ENCODE measurements at regions not wholly inside any gene's neighbourhood (a gene's known extent, or its start where the extent isn't known, plus 50 kb on each side); places are given as distances from the start of the nearest gene placed in this dataset.
A peak's percentile ranks its signal among the peaks of the same experiment; 100 is the strongest.

- Histone ChIP-seq H3K4me3 (ENCODE audit: low read length) (no peak overlapping the region), H3K9me3 (ENCODE audit: control insufficient read depth, low read length) (no peaks in the 10 kb centered on the region), H3K4me1 (ENCODE audit: control insufficient read depth, insufficient read depth, low read length) (no peaks in the 10 kb centered on the region), H3K27me3 (ENCODE audit: control insufficient read depth, insufficient read depth) (no peaks in the 10 kb centered on the region), H3K27ac (ENCODE audit: low read length) (no peak overlapping the region)
- intact Hi-C loops (cut with DNase I) = no loop called here
- WGBS = 60% methylated on average over 2 of the region's 2 CpGs
- ATAC-seq (no peak), DNase-seq (no peak)
Observed at GRCh38 chr20:11581271-11581670, 336.4 kb upstream of the BTBD3 start.

- WGBS = 28% methylated on average over 2 of the region's 2 CpGs
- intact Hi-C loops (cut with DNase I) = no loop called here
Observed at GRCh38 chr20:11582060-11582459, 335.6 kb upstream of the BTBD3 start.

GRCh38 chr20:11585752-11586352 lies 331.8 kb upstream of the BTBD3 start:
- Histone ChIP-seq H3K27ac (ENCODE audit: low read length) (no peak overlapping the region), H3K9me3 (ENCODE audit: control insufficient read depth, low read length) (no peaks in the 10 kb centered on the region), H3K4me1 (ENCODE audit: control insufficient read depth, insufficient read depth, low read length) (no peaks in the 10 kb centered on the region), H3K4me3 (ENCODE audit: low read length) (no peak overlapping the region), H3K27me3 (ENCODE audit: control insufficient read depth, insufficient read depth) (no peaks in the 10 kb centered on the region)
- DNase-seq = no peak
- intact Hi-C loops (cut with DNase I) = no loop called here
- no peak for ATAC-seq
- 28% methylated on average over 3 of the region's 3 CpGs for WGBS

More at GRCh38 chr20:11582060-11582459, 335.6 kb upstream of the BTBD3 start:
- DNase-seq (no peak), ATAC-seq (no peak)
- no peak overlapping the region for H3K27ac ChIP-seq (ENCODE audit: low read length)
- no peak overlapping the region for H3K4me3 ChIP-seq (ENCODE audit: low read length)
- no peaks in the 10 kb centered on the region for H3K9me3 ChIP-seq (ENCODE audit: control insufficient read depth, low read length)
- H3K27me3 ChIP-seq (ENCODE audit: control insufficient read depth, insufficient read depth) = no peaks in the 10 kb centered on the region
- no peaks in the 10 kb centered on the region for H3K4me1 ChIP-seq (ENCODE audit: control insufficient read depth, insufficient read depth, low read length)

GRCh38 chr20:11588875-11589274 lies 328.8 kb upstream of the BTBD3 start:
- WGBS = 65% methylated on average over 4 of the region's 4 CpGs
- ATAC-seq (no peak), DNase-seq (no peak)
- intact Hi-C loops (cut with DNase I) = no loop called here
- Histone ChIP-seq H3K4me1 (ENCODE audit: control insufficient read depth, insufficient read depth, low read length) (no peaks in the 10 kb centered on the region), H3K27me3 (ENCODE audit: control insufficient read depth, insufficient read depth) (no peaks in the 10 kb centered on the region), H3K27ac (ENCODE audit: low read length) (no peak overlapping the region), H3K9me3 (ENCODE audit: control insufficient read depth, low read length) (no peaks in the 10 kb centered on the region), H3K4me3 (ENCODE audit: low read length) (no peak overlapping the region)

- intact Hi-C loops (cut with DNase I) = no loop called here
- Histone ChIP-seq H3K27me3 (ENCODE audit: control insufficient read depth, insufficient read depth) (no peaks in the 10 kb centered on the region), H3K9me3 (ENCODE audit: control insufficient read depth, low read length) (no peaks in the 10 kb centered on the region), H3K4me1 (ENCODE audit: control insufficient read depth, insufficient read depth, low read length) (no peaks in the 10 kb centered on the region), H3K4me3 (ENCODE audit: low read length) (no peak overlapping the region), H3K27ac (ENCODE audit: low read length) (no peak overlapping the region)
- ATAC-seq (no peak), DNase-seq (no peak)
Observed at GRCh38 chr20:11591965-11592364, 325.7 kb upstream of the BTBD3 start.

GRCh38 chr20:11604339-11604738 lies 313.4 kb upstream of the BTBD3 start:
- Histone ChIP-seq H3K4me1 (ENCODE audit: control insufficient read depth, insufficient read depth, low read length) (no peaks in the 10 kb centered on the region), H3K4me3 (ENCODE audit: low read length) (no peak overlapping the region), H3K9me3 (ENCODE audit: control insufficient read depth, low read length) (no peaks in the 10 kb centered on the region), H3K27me3 (ENCODE audit: control insufficient read depth, insufficient read depth) (no peaks in the 10 kb centered on the region), H3K27ac (ENCODE audit: low read length) (no peak overlapping the region)
- ATAC-seq (no peak), DNase-seq (no peak)
- 85% methylated on average over 1 of the region's 1 CpG for WGBS
- intact Hi-C loops (cut with DNase I) = no loop called here

- Histone ChIP-seq H3K4me3 (ENCODE audit: low read length) (no peak overlapping the region), H3K9me3 (ENCODE audit: control insufficient read depth, low read length) (no peaks in the 10 kb centered on the region), H3K27ac (ENCODE audit: low read length) (no peak overlapping the region), H3K4me1 (ENCODE audit: control insufficient read depth, insufficient read depth, low read length) (no peaks in the 10 kb centered on the region), H3K27me3 (ENCODE audit: control insufficient read depth, insufficient read depth) (no peaks in the 10 kb centered on the region)
- intact Hi-C loops (cut with DNase I) = no loop called here
- 93% methylated on average over 5 of the region's 5 CpGs for WGBS
- ATAC-seq = no peak
- DNase-seq = no peak
Observed at GRCh38 chr20:11607047-11607446, 310.6 kb upstream of the BTBD3 start.

GRCh38 chr20:11608736-11609135 lies 309.0 kb upstream of the BTBD3 start:
- H3K27ac ChIP-seq (ENCODE audit: low read length) = no peak overlapping the region
- ATAC-seq (no peak), DNase-seq (peak in 1 of 3 donors; percentile 13)
- H3K9me3 ChIP-seq (ENCODE audit: control insufficient read depth, low read length) = no peaks in the 10 kb centered on the region
- H3K4me3 ChIP-seq (ENCODE audit: low read length) = no peak overlapping the region
- 93% methylated on average over 23 of the region's 23 CpGs for WGBS
- no peaks in the 10 kb centered on the region for H3K4me1 ChIP-seq (ENCODE audit: control insufficient read depth, insufficient read depth, low read length)
- intact Hi-C loops (cut with DNase I) = no loop called here
- H3K27me3 ChIP-seq (ENCODE audit: control insufficient read depth, insufficient read depth) = no peaks in the 10 kb centered on the region

GRCh38 chr20:11624704-11625103 lies 293.0 kb upstream of the BTBD3 start:
- DNase-seq = no peak
- 84% methylated on average over 3 of the region's 3 CpGs for WGBS
- H3K4me3 ChIP-seq (ENCODE audit: low read length) = no peak overlapping the region
- no peak for ATAC-seq
- intact Hi-C loops (cut with DNase I) = no loop called here
- no peaks in the 10 kb centered on the region for H3K4me1 ChIP-seq (ENCODE audit: control insufficient read depth, insufficient read depth, low read length)
- H3K9me3 ChIP-seq (ENCODE audit: control insufficient read depth, low read length) = no peaks in the 10 kb centered on the region
- no peak overlapping the region for H3K27ac ChIP-seq (ENCODE audit: low read length)
- no peaks in the 10 kb centered on the region for H3K27me3 ChIP-seq (ENCODE audit: control insufficient read depth, insufficient read depth)

GRCh38 chr20:11626551-11626950 lies 291.1 kb upstream of the BTBD3 start:
- no peaks in the 10 kb centered on the region for H3K9me3 ChIP-seq (ENCODE audit: control insufficient read depth, low read length)
- no peaks in the 10 kb centered on the region for H3K4me1 ChIP-seq (ENCODE audit: control insufficient read depth, insufficient read depth, low read length)
- 80% methylated on average over 4 of the region's 4 CpGs for WGBS
- intact Hi-C loops (cut with DNase I) = no loop called here
- ATAC-seq (no peak), DNase-seq (no peak)
- H3K27me3 ChIP-seq (ENCODE audit: control insufficient read depth, insufficient read depth) = no peaks in the 10 kb centered on the region
- no peak overlapping the region for H3K27ac ChIP-seq (ENCODE audit: low read length)
- H3K4me3 ChIP-seq (ENCODE audit: low read length) = no peak overlapping the region

GRCh38 chr20:11642866-11643265 lies 274.8 kb upstream of the BTBD3 start:
- H3K27ac ChIP-seq (ENCODE audit: low read length) = no peak overlapping the region
- no peaks in the 10 kb centered on the region for H3K4me1 ChIP-seq (ENCODE audit: control insufficient read depth, insufficient read depth, low read length)
- no peak for ATAC-seq
- DNase-seq = no peak
- H3K4me3 ChIP-seq (ENCODE audit: low read length) = no peak overlapping the region
- intact Hi-C loops (cut with DNase I) = no loop called here
- no peaks in the 10 kb centered on the region for H3K9me3 ChIP-seq (ENCODE audit: control insufficient read depth, low read length)
- H3K27me3 ChIP-seq (ENCODE audit: control insufficient read depth, insufficient read depth) = no peaks in the 10 kb centered on the region
- 82% methylated on average over 3 of the region's 3 CpGs for WGBS

- no peaks in the 10 kb centered on the region for H3K9me3 ChIP-seq (ENCODE audit: control insufficient read depth, low read length)
- H3K4me1 ChIP-seq (ENCODE audit: control insufficient read depth, insufficient read depth, low read length) = no peaks in the 10 kb centered on the region
- no peaks in the 10 kb centered on the region for H3K27me3 ChIP-seq (ENCODE audit: control insufficient read depth, insufficient read depth)
- peak in 1 of 2 donors; percentile 11 for ATAC-seq
- H3K4me3 ChIP-seq (ENCODE audit: low read length) = no peak overlapping the region
- 80% methylated on average over 6 of the region's 6 CpGs for WGBS
- DNase-seq = peak in 1 of 3 donors; percentile 23
- no peak overlapping the region for H3K27ac ChIP-seq (ENCODE audit: low read length)
- intact Hi-C loops (cut with DNase I) = no loop called here
Observed at GRCh38 chr20:11646359-11646758, 271.3 kb upstream of the BTBD3 start.

Measured in right cardiac atrium (tissue), 5 donors.